ENCODE measurements at regions not wholly inside any gene's neighbourhood (a gene's known extent, or its start where the extent isn't known, plus 50 kb on each side); places are given as distances from the start of the nearest gene placed in this dataset.

DNA sequence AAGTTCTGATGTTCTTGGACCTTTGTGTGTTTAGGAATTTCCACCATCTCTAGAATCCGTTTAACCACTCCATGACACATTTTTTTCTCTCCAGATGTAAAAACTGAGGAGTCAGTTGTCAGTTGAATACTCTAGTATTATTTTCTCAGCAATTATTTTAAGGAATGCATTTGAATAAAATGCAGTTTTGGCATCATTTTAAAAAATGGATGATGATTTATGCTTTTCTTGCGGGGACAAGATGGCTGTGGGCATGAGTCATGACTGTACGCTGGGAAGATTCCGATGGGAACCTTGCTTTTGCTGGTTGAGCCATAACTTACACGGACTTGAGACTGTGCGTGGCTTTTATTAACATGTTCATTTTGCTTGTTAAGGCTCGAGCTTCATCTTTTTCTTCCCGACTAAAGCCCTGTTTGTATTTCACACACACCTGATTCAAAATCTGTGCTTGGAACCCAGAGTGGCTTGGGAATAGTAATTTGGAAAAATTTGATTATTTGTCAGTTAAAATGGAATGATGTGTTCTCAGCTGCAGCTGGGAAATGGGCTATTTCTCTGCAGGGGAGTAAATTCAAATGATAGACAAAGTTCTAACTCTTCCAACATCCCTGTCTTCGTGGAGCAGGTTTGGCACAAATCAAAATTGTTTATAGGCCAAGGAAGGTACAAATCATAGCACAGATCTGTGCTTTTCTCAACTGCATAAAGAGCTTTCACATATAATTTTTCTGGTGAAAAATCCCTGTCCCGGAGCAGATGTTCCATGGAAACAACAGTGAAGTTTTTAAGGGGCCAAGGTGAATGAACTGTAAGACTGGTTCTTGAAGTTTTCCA is 470.5 kb upstream of the JAG1 start:
- intact Hi-C loops (cut with micrococcal nuclease; ENCODE audit: unreplicated experiment) (no loop called here), in situ Hi-C loops (cut with HindIII; ENCODE audit: low pct_unique_long_range_greater_than_20kb, low sequenced_read_pairs) (no loop called here)
- no peak overlapping the region for H3K27ac ChIP-seq (ENCODE audit: low read length)
- no peak overlapping the region for H3K4me3 ChIP-seq (ENCODE audit: low read depth in 2 of 2, low read length in 2 of 2)
- ChIA-PET POLR2A (no interaction called here), CTCF (no interaction called here)
- BruUV-seq (replicated peaks) = no TSS peak
- H3K36me3 ChIP-seq (ENCODE audit: control insufficient read depth, insufficient read depth, low read length) = no peaks in the 10 kb centered on the region
- TF ChIP-seq SIN3A (IDR thresholded peaks at IDR 0.05; ENCODE audit: borderline replicate concordance, insufficient read depth, low read depth, low read length) (no peak), TCF7L2 (IDR thresholded peaks at IDR 0.05; ENCODE audit: low read depth, low read length) (no peak), POLR2AphosphoS5 (IDR thresholded peaks at IDR 0.05; ENCODE audit: low read depth, low read length) (no peak)
- TF ChIP-seq, protein P1, sequence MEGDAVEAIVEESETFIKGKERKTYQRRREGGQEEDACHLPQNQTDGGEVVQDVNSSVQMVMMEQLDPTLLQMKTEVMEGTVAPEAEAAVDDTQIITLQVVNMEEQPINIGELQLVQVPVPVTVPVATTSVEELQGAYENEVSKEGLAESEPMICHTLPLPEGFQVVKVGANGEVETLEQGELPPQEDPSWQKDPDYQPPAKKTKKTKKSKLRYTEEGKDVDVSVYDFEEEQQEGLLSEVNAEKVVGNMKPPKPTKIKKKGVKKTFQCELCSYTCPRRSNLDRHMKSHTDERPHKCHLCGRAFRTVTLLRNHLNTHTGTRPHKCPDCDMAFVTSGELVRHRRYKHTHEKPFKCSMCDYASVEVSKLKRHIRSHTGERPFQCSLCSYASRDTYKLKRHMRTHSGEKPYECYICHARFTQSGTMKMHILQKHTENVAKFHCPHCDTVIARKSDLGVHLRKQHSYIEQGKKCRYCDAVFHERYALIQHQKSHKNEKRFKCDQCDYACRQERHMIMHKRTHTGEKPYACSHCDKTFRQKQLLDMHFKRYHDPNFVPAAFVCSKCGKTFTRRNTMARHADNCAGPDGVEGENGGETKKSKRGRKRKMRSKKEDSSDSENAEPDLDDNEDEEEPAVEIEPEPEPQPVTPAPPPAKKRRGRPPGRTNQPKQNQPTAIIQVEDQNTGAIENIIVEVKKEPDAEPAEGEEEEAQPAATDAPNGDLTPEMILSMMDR (IDR thresholded peaks at IDR 0.05) = no peak
- TF ChIP-seq, protein P2, sequence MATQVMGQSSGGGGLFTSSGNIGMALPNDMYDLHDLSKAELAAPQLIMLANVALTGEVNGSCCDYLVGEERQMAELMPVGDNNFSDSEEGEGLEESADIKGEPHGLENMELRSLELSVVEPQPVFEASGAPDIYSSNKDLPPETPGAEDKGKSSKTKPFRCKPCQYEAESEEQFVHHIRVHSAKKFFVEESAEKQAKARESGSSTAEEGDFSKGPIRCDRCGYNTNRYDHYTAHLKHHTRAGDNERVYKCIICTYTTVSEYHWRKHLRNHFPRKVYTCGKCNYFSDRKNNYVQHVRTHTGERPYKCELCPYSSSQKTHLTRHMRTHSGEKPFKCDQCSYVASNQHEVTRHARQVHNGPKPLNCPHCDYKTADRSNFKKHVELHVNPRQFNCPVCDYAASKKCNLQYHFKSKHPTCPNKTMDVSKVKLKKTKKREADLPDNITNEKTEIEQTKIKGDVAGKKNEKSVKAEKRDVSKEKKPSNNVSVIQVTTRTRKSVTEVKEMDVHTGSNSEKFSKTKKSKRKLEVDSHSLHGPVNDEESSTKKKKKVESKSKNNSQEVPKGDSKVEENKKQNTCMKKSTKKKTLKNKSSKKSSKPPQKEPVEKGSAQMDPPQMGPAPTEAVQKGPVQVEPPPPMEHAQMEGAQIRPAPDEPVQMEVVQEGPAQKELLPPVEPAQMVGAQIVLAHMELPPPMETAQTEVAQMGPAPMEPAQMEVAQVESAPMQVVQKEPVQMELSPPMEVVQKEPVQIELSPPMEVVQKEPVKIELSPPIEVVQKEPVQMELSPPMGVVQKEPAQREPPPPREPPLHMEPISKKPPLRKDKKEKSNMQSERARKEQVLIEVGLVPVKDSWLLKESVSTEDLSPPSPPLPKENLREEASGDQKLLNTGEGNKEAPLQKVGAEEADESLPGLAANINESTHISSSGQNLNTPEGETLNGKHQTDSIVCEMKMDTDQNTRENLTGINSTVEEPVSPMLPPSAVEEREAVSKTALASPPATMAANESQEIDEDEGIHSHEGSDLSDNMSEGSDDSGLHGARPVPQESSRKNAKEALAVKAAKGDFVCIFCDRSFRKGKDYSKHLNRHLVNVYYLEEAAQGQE (IDR thresholded peaks at IDR 0.05; ENCODE audit: insufficient read depth in 1 of 2, low read depth in 2 of 2, low read length in 1 of 2) = no peak
- no peaks in the 10 kb centered on the region for H3K9me3 ChIP-seq (ENCODE audit: control insufficient read depth, insufficient read depth, low read depth, low read length)
- no peaks in the 10 kb centered on the region for H3K4me1 ChIP-seq (ENCODE audit: control insufficient read depth, insufficient read depth, low read length)
- no peak for ATAC-seq
- no peaks in the 10 kb centered on the region for H3K27me3 ChIP-seq (ENCODE audit: control insufficient read depth, insufficient read depth, low read length)
- DNase-seq (ENCODE audit: low read depth, low spot score) = no peak

DNA sequence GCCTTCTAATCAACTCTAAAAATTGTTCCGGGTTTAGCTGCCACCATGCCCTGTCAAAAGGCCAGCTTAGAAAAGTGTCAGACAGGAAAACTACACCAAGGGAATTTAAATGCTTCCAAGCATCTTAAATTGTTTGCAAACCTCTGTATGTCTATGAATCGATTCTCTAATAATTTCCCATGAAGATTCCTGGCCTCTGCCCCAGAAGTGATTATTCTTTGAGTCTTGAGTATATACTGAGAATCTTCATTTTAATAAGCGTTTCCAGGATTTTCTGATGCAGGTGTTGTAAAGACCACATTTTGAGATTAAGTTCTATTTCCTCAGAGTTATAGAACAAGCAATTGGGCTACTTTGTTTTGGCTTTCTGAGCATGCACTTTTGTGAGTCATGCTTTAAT is 471.8 kb upstream of the JAG1 start:
- Histone ChIP-seq H3K9me3 (ENCODE audit: control insufficient read depth, insufficient read depth, low read depth, low read length) (no peaks in the 10 kb centered on the region), H3K36me3 (ENCODE audit: control insufficient read depth, insufficient read depth, low read length) (no peaks in the 10 kb centered on the region), H3K27ac (ENCODE audit: low read length) (no peak overlapping the region), H3K4me3 (ENCODE audit: low read depth in 2 of 2, low read length in 2 of 2) (no peak overlapping the region), H3K27me3 (ENCODE audit: control insufficient read depth, insufficient read depth, low read length) (no peaks in the 10 kb centered on the region), H3K4me1 (ENCODE audit: control insufficient read depth, insufficient read depth, low read length) (no peaks in the 10 kb centered on the region)
- ATAC-seq (no peak), DNase-seq (ENCODE audit: low read depth, low spot score) (no peak)
- in situ Hi-C loops (cut with HindIII; ENCODE audit: low pct_unique_long_range_greater_than_20kb, low sequenced_read_pairs) (no loop called here), intact Hi-C loops (cut with micrococcal nuclease; ENCODE audit: unreplicated experiment) (no loop called here)
- BruUV-seq (replicated peaks) = no TSS peak
- TF ChIP-seq, protein P1 (IDR thresholded peaks at IDR 0.05) = no peak
- TF ChIP-seq SIN3A (IDR thresholded peaks at IDR 0.05; ENCODE audit: borderline replicate concordance, insufficient read depth, low read depth, low read length) = no peak
- TF ChIP-seq POLR2AphosphoS5 (IDR thresholded peaks at IDR 0.05; ENCODE audit: low read depth, low read length) = no peak
- no peak for TF ChIP-seq TCF7L2 (IDR thresholded peaks at IDR 0.05; ENCODE audit: low read depth, low read length)
- TF ChIP-seq, protein P2 (IDR thresholded peaks at IDR 0.05; ENCODE audit: insufficient read depth in 1 of 2, low read depth in 2 of 2, low read length in 1 of 2) = no peak
- ChIA-PET POLR2A (no interaction called here), CTCF (no interaction called here)

Data from Panc1 (cell line).